ENCODE measurements at regions not wholly inside any gene's neighbourhood (a gene's known extent, or its start where the extent isn't known, plus 50 kb on each side); places are given as distances from the start of the nearest gene placed in this dataset.
"Not testable (repeated sequence)": the region's sequence is repeated elsewhere in the genome, so short reads cannot be mapped to it uniquely, and the experiment has no call there.

DNA sequence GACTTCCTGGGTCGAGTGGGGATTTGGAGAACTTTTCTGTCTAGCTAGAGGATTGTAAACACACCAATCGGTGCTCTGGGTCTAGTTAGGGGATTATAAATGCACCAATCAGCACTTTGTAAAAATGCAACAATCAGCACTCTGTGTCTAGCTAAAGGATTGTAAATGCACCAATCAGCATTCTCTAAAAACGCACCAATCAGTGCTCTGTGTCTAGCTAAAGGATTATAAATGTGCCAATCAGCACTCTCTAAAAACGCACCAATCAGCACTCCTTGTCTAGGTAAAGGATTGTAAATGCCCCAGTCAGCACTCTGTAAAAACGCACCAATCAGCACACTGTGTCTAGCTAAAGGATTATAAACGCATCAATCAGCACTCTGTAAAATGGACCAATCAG lies 209.0 kb upstream of the SLC35B3 start:
- Mint-ChIP-seq H3K27ac (no peak overlapping the region), H3K27me3 (no peaks in the 10 kb centered on the region), H3K9me3 (peaks cover 1 to 5% of the 10 kb centered on the region in 2 donors), H3K4me3 (no peak overlapping the region), H3K36me3 (no peaks in the 10 kb centered on the region), H3K4me1 (no peaks in the 10 kb centered on the region)
- no peak for DNase-seq
- ATAC-seq (replicated peaks) = no peak

DNA sequence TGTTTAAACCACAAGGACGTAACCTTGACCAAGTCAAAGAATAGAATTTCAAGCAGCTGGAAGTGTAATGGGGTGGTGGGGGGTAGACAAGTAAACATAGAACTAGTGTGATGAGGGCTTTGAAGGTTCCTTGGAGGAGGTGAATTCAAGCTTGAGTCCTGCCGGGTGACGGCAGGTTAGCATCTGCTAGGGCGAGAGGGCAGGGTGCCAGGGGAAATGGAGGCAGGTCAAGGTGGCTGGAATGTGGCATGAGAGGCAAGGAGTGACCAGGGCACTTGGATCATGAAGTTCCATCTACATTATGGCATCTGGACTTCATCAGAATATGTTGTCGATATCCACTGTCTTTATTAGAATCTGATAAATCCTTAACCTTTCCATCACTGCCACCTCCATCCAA lies 207.5 kb upstream of the SLC35B3 start:
- no peak overlapping the region for H3K27ac Mint-ChIP-seq
- H3K9me3 Mint-ChIP-seq = peaks cover 1 to 4% of the 10 kb centered on the region in 2 donors
- DNase-seq = no peak
- no peak for ATAC-seq (replicated peaks)
- H3K4me1 Mint-ChIP-seq = no peaks in the 10 kb centered on the region
- no peaks in the 10 kb centered on the region for H3K27me3 Mint-ChIP-seq
- no peak overlapping the region for H3K4me3 Mint-ChIP-seq
- H3K36me3 Mint-ChIP-seq = no peaks in the 10 kb centered on the region

DNA sequence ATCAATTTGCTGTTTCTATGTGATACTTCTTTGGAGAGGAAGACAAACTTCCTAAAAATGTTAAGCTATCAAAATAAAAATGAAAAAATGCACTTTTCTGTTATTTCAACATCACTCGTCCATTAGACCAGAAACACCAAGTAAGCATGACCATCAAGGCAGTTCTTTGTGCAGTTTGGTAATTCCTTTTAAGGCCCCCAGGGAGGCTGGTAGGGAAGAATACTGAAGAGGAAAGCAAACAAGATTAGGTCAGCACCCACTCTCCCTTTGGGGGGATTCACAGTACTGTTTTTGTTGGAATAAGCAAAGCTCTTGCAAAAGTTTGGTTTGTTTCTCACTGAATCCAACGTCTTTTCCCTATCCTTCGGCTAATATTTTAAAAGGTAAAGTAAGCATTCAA lies 206.8 kb upstream of the SLC35B3 start:
- Mint-ChIP-seq H3K27me3 (no peaks in the 10 kb centered on the region), H3K9me3 (peaks cover 1 to 4% of the 10 kb centered on the region in 2 donors), H3K4me3 (no peak overlapping the region), H3K27ac (no peak overlapping the region), H3K36me3 (no peaks in the 10 kb centered on the region), H3K4me1 (no peaks in the 10 kb centered on the region)
- ATAC-seq (replicated peaks) = no peak
- no peak for DNase-seq

DNA sequence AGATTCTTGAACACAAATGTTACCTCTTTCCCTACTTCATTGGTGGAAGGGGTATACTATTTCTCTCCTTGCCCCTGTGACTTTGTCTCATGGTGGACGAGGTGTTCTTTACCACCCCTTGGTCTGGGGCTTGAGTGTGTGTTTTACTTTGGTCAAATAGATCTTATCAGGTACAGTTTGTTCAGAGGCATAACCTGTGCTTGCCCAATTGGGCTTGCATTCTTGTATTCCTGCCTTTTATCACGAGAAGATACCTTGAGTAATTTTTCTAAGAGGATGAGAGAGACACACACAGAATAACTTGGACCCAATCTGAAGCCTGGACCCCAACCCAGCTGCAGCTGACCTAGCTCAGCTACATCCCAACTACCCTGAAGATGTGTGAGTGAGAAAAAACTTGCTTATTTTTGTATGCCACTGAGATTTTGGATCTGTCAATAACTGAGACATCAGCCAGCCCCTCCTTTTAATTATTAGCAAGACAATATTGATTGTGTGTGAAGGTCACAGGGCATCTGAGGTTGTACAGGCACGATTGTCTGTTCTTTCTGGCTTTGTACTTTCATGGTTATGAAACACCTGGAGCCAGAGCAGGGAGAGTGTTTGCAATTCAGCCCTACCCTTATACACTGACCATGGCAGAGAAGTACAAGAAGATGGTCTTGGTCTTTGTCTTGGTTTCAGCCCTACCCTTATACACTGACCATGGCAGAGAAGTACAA lies 204.7 kb upstream of the SLC35B3 start:
- no peaks in the 10 kb centered on the region for H3K4me1 Mint-ChIP-seq
- ATAC-seq (replicated peaks) = no peak
- H3K27me3 Mint-ChIP-seq = no peaks in the 10 kb centered on the region
- no peak overlapping the region for H3K4me3 Mint-ChIP-seq
- DNase-seq = no peak
- no peaks in the 10 kb centered on the region for H3K36me3 Mint-ChIP-seq
- peaks cover 4% of the 10 kb centered on the region in 2 donors for H3K9me3 Mint-ChIP-seq
- H3K27ac Mint-ChIP-seq = no peak overlapping the region

DNA sequence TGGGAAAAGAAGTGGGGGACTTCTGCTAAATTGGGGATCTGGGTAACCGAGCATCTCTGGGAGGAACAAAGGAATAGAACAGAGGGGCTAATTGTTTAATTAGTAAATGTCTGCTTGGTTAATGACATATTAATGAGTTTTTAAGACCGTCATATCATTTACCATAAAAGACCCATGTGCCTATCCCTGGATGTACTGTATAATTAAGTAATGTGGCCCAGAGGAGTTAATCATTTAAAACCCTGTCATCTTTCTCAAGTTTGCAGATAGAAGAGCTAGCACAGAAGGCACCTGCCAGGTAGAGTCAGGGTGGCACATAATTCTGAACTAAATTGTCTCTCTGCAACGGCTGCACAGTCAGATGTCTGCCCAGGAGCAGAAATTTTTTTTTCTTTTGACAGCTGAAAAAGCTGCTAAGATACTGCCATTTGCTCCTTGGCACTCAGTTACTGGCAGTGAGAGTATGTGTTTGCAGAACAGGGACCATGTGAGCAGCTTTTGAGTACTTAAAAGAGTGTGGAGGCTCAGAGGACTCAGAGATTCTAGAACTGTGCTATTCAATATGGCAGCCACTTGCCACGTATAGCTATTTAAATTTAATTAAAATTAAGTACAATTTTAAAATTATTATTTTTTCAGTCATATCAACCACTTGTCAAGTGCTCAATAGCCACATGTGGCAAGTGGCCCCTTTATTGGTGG lies 202.7 kb upstream of the SLC35B3 start:
- DNase-seq (no peak), ATAC-seq (replicated peaks) (no peak)
- H3K27me3 Mint-ChIP-seq = no peaks in the 10 kb centered on the region
- no peaks in the 10 kb centered on the region for H3K4me1 Mint-ChIP-seq
- H3K9me3 Mint-ChIP-seq = peaks cover 4 to 5% of the 10 kb centered on the region in 2 donors
- H3K36me3 Mint-ChIP-seq = no peaks in the 10 kb centered on the region
- H3K27ac Mint-ChIP-seq = no peak overlapping the region
- no peak overlapping the region for H3K4me3 Mint-ChIP-seq

DNA sequence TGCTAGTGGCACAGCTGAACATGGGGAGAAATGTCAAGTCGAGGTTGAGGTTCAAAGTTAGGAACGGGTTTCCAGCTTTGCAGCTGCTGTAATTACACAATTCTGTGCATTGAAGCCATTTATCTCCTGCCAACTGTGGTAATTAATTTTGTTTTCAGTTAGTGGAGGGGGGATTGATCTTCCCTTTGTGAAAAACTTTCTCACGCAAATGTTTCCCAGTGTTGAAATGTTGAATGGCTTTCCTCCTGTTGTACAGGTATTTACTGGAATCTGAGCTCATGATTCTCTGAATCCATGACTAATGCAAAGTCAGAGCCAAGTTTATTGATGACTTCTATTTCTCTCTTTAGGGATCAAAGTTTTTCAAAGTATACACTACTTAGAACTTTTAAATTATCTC lies 198.4 kb upstream of the SLC35B3 start:
- DNase-seq (no peak), ATAC-seq (replicated peaks) (no peak)
- Mint-ChIP-seq H3K9me3 (peaks cover 4 to 5% of the 10 kb centered on the region in 2 donors), H3K4me1 (no peaks in the 10 kb centered on the region), H3K27me3 (no peaks in the 10 kb centered on the region), H3K4me3 (no peak overlapping the region), H3K36me3 (no peaks in the 10 kb centered on the region), H3K27ac (no peak overlapping the region)

DNA sequence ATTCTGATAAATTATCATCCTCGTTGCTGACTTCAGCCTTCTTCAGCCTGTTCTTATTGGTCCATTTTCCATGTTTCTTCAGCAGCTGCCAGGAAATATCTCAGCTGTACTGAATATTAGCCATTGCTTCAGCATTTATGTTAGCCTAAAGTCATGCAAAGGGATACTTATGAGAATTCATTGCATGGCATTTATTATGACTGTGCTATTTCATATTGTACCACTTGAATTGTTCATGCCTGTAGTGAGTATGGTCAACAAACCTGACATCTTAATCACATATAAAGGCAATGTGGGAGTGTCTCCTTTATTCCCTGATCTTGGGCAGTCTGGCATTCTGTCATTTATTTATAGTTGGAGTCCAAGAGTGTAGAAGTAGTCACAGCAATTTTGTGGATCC lies 193.4 kb upstream of the SLC35B3 start:
- no peaks in the 10 kb centered on the region for H3K4me1 Mint-ChIP-seq
- ATAC-seq (replicated peaks) (no peak), DNase-seq (no peak)
- no peak overlapping the region for H3K27ac Mint-ChIP-seq
- no peaks in the 10 kb centered on the region for H3K27me3 Mint-ChIP-seq
- H3K36me3 Mint-ChIP-seq = no peaks in the 10 kb centered on the region
- H3K9me3 Mint-ChIP-seq = peaks cover 0 to 4% of the 10 kb centered on the region in 2 donors
- no peak overlapping the region for H3K4me3 Mint-ChIP-seq

DNA sequence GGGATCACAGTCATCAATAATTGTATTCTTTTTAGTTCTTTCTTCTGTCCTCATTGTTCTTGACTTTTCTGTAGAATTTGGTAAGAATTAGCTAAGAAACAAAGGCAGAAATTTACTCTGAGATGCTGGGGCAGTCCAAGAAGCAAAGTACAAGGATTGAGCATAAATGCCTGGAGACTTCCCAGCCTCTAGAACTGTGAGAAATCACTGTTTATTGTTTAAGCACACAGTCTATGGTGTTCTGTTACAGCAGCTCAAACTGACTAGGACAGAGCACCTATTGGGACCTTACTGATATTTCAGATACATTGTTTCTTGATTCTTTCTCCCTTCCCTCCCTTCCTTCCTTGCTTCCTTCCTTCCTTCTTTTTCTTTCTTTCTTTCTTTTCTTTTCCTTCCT lies 192.7 kb upstream of the SLC35B3 start:
- H3K27me3 Mint-ChIP-seq = no peaks in the 10 kb centered on the region
- ATAC-seq (replicated peaks) = no peak
- no peak overlapping the region for H3K4me3 Mint-ChIP-seq

DNA sequence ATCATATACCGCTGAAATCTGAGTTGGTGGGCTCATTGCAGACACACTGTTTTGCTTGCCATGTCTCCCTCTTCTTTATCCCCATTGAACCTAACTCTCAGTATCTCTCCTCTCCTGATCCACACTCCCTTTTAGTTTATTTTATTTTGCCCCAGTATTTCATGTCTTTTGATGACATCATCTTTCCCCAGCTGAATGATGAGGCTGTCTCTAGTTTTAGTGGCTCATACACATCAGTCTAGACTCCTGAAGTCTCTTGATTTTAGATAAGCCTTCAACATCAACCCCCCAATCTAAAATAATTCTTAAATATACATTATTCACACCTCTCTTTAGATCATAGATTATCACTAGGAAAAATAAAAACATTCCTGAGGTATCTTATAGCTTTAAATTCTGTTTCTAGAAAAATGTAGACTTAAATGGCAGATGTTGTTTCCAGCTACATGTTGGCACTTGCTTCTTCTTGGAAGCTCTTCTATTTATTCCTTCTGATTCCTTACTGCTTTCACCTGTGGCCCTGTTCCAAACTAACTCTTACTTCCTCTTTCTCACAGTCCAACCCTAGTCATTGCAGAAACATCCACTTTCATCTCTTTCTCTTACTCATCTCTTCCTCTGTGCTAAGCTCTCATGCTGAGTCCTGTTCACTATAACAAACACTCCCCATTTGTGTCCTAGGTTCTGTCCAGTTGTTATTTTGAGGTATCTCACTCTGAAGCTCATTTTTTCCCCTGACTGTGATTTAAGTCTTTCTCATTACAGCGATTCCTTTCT lies 191.9 kb upstream of the SLC35B3 start:
- Mint-ChIP-seq H3K36me3 (no peaks in the 10 kb centered on the region), H3K27ac (no peak overlapping the region), H3K9me3 (peaks cover 0 to 1% of the 10 kb centered on the region in 2 donors), H3K27me3 (no peaks in the 10 kb centered on the region), H3K4me3 (no peak overlapping the region), H3K4me1 (no peaks in the 10 kb centered on the region)
- ATAC-seq (replicated peaks) (peak; percentile 68 to 94), DNase-seq (no peak)

More for the DNA sequence above, 192.7 kb upstream of the SLC35B3 start:
- no peak for DNase-seq
- H3K4me1 Mint-ChIP-seq = no peaks in the 10 kb centered on the region
- no peaks in the 10 kb centered on the region for H3K36me3 Mint-ChIP-seq
- H3K27ac Mint-ChIP-seq = no peak overlapping the region
- peaks cover 0 to 4% of the 10 kb centered on the region in 2 donors for H3K9me3 Mint-ChIP-seq

DNA sequence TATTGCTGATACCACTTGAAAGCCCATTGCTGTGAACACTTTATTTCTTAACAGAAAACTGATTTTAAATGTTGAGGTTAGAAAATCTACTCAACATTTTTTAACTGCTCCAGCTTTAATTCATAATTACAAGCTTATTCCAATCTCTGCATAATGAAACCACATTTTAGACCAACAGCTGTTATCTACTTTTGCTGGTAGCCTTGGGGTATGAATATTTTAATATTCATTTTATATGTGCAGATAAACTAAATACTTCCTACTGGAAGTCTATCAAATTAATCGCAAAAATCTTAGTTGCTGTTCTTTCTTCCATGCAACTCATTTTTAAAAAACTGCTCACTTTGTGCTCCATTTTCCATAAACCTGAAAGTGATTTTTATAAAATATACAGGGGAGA lies 189.3 kb upstream of the SLC35B3 start:
- no peak overlapping the region for H3K4me3 Mint-ChIP-seq
- H3K27ac Mint-ChIP-seq = no peak overlapping the region
- H3K36me3 Mint-ChIP-seq = no peaks in the 10 kb centered on the region
- no peaks in the 10 kb centered on the region for H3K9me3 Mint-ChIP-seq
- H3K27me3 Mint-ChIP-seq = no peaks in the 10 kb centered on the region
- no peaks in the 10 kb centered on the region for H3K4me1 Mint-ChIP-seq
- DNase-seq (no peak), ATAC-seq (replicated peaks) (no peak)

DNA sequence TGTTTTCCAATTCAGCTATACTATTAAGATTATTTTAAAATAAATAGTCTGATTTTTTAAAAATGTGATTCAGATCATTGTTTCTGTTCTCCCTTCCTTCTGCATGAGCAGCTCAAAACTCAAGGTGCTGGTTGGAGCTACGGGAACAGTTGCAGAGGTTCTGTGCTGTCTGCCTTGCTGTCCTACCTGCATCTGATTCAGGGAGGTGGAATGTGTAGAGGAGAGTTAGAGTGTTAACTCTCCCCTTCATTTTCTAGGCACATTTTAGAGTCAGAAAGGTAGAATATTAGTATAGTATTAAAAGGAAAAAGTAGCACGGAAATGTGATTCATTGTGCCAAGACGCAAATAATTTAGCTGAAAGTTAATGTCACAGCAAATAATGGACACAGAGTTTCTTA lies 188.1 kb upstream of the SLC35B3 start:
- H3K9me3 Mint-ChIP-seq = peaks cover 0 to 2% of the 10 kb centered on the region in 2 donors
- H3K36me3 Mint-ChIP-seq = no peaks in the 10 kb centered on the region
- H3K27ac Mint-ChIP-seq = no peak overlapping the region
- no peak overlapping the region for H3K4me3 Mint-ChIP-seq
- ATAC-seq (replicated peaks) = no peak
- DNase-seq = no peak
- H3K27me3 Mint-ChIP-seq = no peaks in the 10 kb centered on the region
- H3K4me1 Mint-ChIP-seq = no peaks in the 10 kb centered on the region

DNA sequence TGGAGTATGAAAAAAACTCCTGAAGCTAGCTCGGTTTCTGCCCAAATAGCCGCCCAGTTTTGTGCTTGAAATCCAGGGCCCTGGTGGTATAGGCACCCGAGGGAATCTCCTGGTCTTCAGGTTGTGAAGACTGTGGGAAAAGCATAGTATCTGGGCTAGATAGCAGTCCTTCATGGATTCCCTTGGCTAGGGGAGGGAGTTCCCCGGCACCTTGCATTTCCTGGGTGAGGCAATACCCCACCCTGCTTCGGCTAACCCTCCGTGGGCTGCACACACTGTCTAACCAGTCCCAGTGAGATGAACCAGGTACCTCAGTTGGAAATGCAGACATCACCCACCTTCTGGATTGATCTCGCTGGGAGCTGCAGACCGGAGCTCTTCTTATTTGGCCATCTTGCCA lies 184.5 kb upstream of the SLC35B3 start:
- DNase-seq (no peak), ATAC-seq (replicated peaks) (no peak)
- no peaks in the 10 kb centered on the region for H3K27me3 Mint-ChIP-seq
- H3K36me3 Mint-ChIP-seq = no peaks in the 10 kb centered on the region
- no peak overlapping the region for H3K27ac Mint-ChIP-seq
- peaks cover 0 to 14% of the 10 kb centered on the region in 2 donors for H3K9me3 Mint-ChIP-seq
- H3K4me3 Mint-ChIP-seq = no peak overlapping the region
- H3K4me1 Mint-ChIP-seq = no peaks in the 10 kb centered on the region

DNA sequence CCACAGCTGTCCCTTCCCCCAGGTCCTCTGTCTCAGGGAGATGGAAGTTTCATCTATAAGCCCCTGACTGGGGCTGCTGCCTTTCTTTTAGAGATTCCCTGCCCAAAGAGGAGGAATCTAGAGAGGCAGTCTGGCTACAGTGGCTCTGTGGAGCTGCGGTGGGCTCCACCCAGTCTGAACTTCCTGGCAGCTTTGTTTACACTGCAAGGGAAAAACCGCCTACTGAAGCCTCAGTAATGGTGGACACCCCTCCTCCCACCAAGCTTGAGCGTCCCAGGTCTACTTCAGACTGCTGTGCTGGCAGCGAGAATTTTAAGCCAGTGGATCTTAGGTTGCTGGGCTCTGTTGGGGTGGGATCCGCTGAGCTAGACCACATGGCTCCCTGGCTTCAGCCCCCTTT lies 184.1 kb upstream of the SLC35B3 start:
- H3K4me3 Mint-ChIP-seq; H3K4me1 Mint-ChIP-seq; H3K36me3 Mint-ChIP-seq; H3K27me3 Mint-ChIP-seq; ATAC-seq (replicated peaks); DNase-seq; H3K27ac Mint-ChIP-seq: not testable (repeated sequence)
- peaks cover 0 to 14% of the 10 kb centered on the region in 2 donors for H3K9me3 Mint-ChIP-seq

DNA sequence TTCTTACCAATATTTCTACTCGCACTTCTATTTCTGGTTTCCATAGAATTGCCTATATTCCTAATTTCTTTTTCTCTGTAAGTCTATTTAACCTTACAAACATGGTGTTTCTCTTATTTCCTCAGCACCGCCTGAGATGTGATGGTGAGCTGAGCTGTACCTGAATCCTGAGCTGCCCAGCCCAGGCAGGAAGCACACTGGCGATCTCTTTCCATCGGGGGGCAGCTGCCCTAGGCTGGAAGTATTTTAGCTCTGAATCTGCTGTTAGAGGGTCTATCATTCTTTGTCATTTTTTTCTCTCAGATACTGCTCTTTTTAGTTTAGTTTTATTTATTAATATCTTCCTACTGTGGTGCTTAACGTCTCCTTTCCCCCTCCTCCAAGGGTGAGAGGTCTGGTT lies 173.4 kb upstream of the SLC35B3 start:
- H3K4me3 Mint-ChIP-seq = no peak overlapping the region
- no peak for DNase-seq
- H3K4me1 Mint-ChIP-seq = no peaks in the 10 kb centered on the region
- H3K36me3 Mint-ChIP-seq = no peaks in the 10 kb centered on the region
- no peaks in the 10 kb centered on the region for H3K27me3 Mint-ChIP-seq
- ATAC-seq (replicated peaks) = no peak
- no peak overlapping the region for H3K27ac Mint-ChIP-seq
- H3K9me3 Mint-ChIP-seq = peaks cover 4 to 18% of the 10 kb centered on the region in 2 donors

All from stimulated activated naive B cell treated with anti-CD40 and anti-IgM and Interleukin-4, amounts not matched to agents 10 μg/mL and 1 μg/mL and 100 μg/mL, for 72 hours (primary cell).